ENCODE measurements at regions not wholly inside any gene's neighbourhood (a gene's known extent, or its start where the extent isn't known, plus 50 kb on each side); places are given as distances from the start of the nearest gene placed in this dataset.
"Not testable (repeated sequence)": the region's sequence is repeated elsewhere in the genome, so short reads cannot be mapped to it uniquely, and the experiment has no call there.

DNA sequence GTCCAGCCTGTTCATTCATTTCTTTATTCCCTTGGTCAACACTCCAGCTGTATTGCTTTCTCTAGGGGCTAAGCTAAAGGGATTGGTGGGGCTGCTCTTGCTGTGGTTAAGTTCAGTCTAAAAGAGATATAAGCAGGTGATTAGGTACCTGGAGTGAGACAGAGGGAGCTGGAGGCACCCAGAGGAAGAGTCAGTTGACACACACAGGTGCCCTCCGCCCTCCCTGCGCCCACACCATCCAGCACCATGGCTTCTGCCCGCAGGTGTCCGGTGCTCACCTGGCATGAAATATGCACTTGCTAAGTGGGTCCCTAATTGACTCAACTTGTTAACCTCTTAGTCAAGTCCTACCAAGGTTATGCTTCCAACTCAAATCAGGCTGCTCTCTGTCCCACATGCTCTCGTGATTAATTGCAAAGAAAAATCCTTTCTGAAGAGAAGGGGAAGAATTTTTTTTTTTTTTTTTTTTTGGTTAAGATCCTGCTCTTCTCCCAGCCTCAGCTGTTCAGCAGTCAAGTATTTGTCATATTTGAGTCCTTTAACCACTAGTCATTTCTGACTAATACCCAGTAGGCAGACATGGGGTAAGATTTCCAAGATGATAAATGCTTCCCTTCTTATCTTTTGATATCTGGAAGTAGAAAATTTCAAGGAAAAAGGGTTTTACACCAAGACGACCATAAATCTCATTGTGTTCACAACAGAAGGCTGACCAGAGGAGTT, 199.8 kb upstream of the WSCD1 start:
- no peak for DNase-seq

DNA sequence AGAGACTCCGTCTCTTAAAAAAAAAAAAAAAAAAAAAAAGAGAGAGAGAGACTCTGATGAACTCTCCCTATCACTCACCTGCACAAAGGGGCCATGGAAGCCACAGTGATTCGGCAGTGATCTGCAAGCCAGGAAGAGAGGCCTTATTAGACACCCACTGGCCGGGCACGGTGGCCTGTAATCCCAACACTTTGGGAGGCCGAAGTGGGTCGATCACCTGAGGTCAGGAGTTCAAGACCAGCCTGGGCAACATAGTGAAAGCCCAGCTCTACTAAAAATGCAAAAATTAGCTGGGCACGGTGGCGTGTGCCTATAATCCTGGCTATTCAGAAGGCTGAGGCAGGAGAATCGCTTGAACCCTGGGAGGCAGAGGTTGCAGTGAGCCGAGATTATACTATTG, 198.5 kb upstream of the WSCD1 start:
- DNase-seq = no peak

DNA sequence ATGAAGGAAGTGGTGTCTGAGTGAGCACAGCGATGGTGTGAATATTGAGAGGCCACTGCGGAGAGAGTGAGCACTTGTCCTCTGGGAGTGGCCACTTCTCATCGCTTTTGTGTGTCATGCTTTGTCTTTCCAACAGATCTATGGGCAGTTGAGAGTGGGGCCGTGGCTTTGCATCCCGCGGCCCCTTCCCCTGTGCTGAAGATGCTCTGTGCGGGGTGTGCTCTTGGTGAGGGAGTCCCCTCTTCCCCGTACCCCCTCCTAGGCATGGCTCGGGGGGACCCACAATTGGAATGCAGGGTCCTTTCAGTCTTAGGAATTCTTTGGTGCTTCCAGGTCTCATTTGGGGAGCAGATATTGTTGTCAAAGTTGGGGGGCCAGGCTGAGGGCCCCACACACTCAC, 197.3 kb upstream of the WSCD1 start:
- DNase-seq = no peak

DNA sequence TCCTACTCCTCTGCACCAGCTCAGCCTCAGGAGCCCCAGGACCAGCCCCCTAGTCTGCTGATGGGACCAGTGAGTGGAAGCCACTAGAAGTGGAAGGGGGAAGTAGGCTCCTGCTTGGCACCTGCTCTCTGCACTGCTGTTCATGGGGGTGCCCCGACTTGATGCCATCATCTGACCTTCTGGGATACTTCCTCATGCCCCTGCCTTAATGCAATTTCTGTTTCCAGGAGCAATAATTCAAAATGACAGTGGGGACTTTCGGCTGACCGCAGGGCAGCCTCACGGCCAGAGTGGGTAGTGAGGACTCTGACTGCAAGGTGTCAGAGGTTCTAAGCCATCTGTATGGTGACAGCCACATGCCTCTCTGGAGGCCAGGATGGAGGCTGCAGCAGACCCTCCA, 196.4 kb upstream of the WSCD1 start:
- no peak for DNase-seq

DNA sequence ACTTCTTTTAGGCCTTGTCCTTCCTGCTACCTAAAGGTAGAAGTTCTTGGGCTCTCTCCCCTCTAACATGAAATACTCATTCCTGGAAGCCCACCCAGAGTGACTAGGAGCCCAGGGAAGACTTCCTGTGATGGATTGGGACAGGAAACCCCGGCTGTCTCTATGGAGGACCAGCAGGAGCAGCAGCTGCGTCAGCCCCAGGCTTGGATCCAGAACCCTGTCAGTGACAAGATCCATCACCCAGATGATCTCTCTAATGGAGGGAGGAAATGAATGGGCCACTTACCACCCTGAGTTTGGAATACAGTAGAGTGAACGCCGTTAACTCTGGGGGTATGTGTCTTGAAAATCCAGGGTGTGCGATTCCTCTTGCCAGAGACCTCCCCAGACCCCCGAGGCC, 195.7 kb upstream of the WSCD1 start:
- no peak for DNase-seq

DNA sequence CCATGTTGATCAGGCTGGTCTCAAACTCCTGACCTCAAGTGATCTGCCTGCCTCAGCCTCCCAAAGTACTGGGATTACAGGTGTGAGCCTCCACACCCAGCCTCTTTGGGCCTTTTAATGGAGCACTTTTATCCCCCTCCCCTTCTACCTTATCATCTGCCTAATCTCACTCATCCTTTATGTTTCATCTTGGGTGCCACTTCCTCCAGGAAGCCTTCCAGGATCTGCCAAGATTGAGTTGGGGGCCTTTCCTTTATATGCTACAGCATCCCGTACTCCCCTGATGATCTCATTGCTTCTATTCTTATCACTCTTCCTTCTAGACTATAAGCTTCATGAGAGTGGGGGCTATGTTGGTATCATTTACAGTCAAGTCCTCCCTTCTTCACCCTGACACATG, 192.8 kb upstream of the WSCD1 start:
- no peak for DNase-seq

DNA sequence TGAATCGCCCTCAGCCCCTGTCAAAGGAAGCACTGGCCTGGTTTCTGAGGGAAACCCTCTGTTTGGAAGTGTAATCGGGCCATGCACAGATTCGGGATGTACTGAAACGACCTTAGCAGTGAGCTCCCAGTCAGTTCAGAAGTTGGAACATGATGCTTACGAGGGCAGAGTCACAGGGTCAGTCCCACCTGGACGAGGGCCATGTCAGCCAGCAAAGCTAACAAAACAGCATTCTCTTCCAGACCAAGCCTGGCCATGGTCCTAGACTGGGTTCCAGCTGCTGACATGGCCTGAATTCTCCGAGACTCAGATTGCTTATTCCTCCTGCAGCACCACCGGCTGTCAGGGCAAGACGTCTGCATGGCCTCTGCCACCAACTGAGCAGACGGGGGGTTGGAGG, 192.2 kb upstream of the WSCD1 start:
- no peak for DNase-seq

DNA sequence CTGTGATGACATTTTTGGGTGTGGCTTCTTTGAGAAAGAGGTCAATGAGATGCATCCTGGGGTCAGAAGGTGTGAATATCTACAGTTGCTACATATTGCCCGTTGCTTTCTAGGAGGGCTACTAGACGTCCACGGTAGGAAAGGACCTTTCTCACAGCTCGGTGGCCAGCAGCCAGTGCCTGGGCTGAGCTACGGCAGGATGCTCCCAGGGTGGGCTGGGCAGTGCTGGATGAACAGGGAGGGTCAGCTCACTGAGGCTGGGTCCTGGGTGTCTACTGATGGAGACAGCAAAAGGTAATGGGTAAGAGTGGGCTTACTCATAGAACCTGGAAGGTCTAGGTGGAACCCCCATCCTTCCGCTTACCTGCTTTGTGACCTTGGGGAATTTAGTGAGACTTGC, 188.3 kb upstream of the WSCD1 start:
- no peak for DNase-seq

DNA sequence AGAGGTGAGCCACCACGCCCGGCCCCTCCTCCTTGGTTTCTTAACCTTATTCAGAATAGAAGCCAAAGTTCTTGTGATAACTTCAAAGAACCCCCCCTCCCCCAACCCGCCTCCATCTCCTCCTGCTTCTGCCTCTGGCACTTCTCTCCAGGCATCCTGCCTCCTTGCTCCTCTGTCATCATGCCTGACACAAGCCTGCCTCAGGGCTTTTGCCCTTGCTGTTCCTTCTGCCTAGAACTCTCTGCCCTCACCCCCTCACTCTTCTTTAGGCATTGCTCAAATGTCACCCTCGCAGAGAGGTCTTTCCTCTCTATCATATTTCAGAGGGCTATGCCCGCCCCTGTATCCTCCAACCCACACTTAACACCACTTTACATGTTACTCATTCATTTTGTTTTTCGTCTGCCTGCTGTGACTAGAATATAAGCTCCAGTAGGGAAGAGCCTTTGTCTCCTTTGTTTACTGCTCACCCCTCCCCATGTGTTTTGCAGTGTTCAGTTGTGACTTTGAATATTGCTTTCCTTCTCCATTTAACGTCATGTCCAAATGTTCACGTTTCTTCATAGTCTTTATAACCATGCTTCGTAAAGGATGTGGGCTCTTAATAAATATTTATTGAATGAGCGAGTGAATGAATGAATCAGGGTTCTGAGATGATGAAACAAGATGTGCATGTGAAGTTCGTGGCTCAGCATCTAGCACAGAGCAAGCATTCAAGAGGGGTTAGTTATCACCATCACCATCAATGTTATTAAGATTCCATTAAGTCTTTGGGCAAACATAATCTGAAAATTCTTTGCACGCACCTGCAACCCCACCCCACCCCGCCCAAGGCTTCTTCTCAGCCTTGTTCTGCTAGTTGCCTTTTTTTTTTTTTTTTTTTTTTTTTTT, 186.2 kb upstream of the WSCD1 start:
- DNase-seq = no peak

DNA sequence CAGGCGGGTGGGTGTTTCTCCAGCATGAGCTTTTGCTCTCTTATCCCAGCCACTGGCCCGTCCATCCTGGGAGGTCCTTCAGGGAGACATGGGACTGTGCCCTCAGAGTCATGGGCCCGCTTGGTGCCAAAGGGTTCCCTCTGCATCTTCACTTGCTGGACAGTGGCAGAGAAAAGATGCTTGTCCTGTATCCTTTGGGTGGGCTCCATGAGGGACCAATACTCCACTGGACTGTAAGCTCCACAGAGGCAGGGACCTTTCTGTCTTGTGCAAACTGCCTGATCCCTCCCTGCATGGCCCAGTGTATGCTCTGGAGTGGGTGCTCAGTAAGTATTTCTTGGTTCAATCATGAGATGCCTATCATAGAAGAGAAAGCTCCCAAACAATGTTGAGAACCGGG, 184.8 kb upstream of the WSCD1 start:
- DNase-seq = no peak

DNA sequence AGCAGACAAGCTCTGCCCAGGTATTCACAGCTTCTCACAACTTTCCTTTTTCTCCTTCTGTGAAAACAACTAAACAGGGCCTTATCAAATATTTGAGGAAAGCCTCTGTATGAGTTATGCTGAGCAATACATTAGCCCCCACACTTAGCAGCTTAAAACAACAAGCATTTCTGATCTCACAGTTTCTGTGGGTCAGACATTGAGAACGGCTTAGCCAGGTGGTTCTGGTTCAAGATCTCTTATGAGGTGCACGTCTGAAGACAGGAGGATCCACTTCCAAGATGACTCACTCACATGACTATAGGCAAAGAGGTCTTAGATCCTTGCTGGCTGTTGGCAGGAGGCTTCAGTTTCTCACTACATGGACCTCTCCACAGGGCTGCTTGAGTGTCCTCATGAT, 181.4 kb upstream of the WSCD1 start:
- DNase-seq = no peak

DNA sequence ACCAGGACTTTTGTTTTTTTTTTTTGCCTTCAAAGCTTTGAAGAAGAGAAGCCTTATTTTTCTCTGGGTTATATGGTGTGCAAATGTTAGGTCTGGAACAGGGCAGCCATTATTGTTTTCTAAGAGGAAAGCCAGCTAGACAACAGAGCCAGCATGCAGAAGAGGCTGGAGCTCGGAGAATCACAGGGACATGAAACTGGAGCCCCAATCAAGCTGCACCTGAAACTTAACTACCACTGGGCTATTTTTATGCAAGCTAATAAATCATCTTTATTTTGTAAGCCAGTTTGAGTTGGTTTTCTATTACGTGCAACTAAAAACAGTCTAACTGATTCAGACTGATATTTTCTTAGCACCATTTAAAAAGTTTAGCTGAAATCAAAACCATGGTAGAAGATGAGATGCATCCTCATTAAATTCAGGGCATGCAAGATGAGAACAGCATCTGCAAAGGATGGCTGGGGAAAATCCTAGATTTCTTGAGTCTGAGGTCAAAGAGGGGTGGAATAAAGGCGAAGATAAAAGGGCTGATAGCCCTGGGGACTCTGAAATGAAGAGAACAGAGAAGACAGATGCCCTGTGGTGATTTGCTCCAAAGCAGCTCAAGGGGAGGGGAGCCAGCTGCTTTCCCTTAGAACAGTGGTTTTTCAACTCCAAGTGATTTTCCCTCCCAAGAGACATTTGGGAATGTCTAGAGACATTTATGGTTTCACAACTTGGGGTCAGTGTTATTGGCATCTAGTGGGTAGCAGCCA, 177.1 kb upstream of the WSCD1 start:
- no peak for DNase-seq

DNA sequence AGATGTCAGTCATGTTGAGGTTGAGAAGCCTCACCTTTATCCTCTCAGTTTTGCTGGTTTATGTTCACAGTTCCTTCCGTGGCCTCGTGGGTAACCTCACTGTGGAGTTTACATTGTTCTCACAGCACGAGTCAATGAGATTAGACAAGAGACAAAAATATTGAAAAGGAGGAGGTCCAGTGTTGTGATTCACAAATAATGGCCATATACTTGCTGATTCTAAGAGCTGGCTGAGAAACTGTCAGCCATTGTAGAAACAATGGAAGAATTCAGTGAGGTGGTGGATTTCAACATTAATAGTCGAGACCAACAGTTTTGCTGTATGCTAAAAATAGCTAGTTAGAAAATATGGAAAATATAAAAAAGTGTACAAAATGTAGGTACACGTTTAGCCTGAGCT, 176.4 kb upstream of the WSCD1 start:
- DNase-seq = no peak

DNA sequence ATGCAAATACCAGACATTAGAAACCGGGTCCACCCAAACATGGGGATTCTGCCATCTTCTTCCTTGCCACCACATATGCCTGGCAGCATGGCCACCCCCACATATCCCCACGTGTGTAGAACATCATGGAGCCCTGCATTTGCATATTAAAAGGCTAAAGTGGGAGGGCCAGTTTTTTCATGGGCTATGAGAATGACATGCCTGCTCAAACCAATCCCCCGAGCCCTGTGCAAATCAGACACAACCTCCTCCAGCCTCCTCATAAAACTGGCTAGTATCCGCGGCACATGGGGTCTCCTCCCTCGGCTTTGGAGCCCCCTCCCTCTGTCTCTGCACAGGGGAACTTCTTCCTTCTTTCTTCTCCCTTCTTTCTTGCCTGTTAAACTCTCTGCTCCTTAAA, 174.9 kb upstream of the WSCD1 start:
- DNase-seq = no peak

DNA sequence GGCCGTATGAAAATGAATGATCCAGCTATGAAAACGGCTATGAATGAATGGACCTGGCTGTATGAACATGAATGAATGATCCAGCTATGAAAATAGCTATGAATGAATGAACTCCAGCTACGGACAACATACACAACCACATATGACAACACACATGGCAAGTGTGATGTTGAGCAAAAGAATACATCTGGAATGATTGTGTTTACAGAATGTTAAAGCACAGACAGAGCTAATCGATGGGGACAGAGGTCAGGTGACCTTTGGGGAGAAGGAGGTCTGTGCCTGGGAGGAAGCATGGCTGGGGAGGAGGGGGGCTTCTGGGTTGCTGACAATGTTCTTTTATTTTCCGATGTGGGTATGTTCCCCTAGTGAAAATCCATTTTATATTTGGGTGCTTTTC, 174.0 kb upstream of the WSCD1 start:
- no peak for DNase-seq

DNA sequence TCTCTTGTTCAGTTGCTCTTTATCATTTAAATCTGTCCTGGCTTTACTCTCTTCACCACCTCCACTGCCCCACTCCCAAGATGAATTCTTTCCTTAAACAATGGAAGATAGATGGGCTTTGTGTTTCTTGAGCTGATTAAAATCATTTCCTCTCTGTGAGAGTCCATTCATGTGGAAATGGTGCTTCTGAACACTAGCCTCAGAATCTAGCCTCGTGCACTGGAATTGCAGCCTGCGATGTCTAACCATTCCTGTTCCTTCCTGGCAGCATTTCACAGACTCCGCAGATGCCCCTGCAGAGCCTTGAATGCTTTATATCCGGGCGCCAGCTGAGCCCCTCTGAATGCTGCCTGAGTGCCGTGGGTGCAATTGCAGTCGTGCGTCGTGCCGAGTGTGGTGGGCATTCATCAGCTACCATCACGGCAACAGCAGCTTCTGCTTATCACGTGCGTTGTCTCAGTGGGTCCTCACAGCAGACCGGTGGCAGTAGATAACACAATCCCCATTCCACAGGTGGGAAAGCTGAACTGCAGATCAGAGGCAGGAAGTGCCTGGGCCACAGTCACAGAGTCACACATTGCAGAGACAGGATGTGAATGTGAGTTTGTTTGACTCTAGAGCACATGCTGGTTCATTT, 172.8 kb upstream of the WSCD1 start:
- DNase-seq = no peak

DNA sequence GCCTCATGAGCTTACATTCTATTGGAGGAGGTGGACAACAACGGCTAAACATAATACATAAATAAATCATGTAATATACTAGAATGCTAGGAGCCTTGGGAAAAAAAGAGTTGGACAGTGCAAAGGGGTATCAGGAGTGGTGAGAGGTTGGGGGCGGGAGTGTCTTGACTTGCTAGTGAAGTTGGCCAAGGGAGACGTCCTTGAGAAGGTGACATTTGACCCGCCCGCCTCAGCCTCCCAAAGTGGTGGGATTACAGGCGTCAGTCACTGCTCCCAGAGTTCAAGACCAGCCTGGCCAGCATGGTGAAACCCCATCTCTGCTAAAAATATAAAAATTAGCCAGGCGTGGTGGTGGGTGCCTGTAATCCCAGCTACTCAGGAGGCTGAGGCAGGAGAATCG, 172.2 kb upstream of the WSCD1 start:
- DNase-seq = not testable (repeated sequence)

DNA sequence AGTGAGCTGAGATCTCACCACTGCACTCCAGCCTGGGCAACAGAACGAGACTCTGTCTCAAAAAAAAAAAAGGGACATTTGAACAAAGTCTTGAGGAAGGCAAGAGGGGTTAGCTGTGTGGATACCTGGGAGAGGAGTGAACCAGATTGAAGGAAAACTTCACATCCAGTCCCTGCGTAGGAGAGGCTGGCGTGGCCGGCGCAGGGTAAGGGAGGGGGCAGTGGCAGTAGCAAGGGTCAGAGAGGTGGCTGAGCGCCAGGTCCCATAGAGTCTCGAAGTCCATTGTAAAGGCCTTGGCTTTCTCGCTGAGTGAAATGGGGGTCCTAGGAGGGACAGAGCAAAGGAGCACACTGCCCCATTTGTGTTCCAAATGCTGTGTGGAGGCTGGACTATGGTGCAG, 171.8 kb upstream of the WSCD1 start:
- no peak for DNase-seq

DNA sequence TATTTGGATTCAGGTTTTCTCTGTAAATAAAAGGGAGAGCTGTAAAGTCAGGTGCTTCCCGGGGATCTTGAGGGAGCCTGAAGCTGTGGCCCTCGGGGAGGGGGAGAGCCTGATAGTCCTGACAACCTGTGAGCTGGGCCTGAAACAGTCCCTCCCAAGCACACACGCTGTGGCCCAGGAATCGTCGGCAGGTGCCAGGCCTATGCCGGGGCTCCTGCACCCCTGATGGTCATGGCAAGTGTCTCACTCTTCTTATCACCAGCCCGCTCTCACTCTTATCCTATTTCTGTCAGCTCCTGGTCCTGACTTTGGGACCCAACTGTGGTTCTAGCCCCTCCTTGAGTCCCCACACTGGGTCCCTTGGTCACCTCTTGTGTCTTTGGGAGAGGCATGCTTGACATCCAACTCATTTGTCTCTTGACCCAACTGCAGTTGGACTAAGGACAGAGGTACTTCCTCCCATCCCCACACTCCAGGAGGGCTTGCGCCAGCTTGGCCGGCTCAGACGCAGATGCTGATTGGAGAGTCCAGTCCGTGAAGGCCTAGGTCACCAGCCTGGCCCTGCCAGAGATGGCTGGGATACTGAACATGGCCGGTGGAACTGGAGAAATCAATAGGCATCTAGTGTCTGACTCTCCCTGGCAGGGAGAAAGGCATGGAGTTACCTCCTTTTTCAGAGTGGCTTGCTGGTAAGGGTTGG, 170.5 kb upstream of the WSCD1 start:
- no peak for DNase-seq

DNA sequence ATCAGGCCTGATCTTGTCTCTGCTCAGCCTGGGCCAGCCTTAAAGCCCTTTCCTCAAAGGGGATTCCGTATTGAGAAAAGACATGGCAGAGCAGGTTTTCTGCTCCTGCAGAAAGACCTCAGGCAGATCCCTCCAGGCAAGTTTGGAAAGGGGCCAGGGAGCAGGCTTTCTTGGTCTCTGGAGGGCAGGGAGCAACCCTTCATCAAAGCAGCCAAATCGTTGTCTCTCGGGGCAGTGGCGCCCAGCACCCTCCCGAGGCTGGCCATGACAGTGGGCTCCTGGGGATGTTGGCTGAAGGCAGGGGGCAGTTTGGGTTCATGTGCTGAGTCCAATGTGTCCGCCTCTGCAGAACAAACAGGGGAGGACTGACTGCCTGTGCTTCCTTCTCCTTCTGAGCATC, 168.4 kb upstream of the WSCD1 start:
- no peak for DNase-seq

DNA sequence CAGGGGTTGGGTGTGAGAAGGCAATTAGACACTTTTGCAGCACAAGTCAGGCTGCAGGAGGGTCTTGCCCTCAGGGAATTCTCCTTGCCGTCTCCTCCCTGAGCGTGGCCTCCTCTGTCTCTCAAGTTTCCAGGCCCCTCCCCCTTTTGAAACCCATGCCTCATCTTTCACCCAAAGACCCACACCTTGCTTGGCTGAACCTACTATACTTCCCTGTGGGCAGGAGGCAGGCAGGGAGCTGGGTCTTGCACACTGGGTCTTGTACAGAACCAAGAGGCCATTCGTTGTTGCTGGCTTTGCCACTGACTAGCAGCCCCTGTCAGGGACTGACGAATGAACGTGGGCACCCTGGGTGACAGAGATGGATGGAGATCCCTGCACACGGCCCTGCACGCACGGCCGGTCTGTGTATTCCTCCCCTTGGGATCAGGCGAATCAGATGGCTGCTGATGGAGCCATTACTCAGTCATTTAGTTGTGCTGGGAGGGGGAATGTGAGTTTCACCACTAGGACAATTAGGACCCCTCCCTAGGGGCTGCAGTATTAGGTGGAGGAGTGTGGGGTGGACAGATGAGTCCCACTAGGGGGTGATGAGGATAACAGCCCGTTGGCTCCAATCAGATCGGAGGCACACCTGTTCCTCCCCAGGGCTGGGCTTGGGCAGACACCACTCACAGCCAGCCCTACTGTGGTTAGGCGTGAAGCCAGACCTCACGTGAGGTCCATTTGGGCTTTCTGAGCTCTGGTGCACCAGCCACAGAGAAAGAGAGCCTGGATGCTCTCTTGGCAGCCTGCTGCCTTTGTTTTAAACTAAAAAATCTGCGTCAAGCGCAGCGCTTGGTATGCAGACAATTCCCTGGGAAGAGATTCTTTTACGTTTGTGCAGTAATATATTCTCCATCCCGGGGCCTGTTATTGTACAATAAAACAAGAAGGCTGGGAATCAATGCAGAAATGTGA, 167.7 kb upstream of the WSCD1 start:
- no peak for DNase-seq
